ENCODE measurements at regions not wholly inside any gene's neighbourhood (a gene's known extent, or its start where the extent isn't known, plus 50 kb on each side); places are given as distances from the start of the nearest gene placed in this dataset.

- H3K4me3 ChIP-seq (replicated peaks in 1 of 3; ENCODE audit: low read depth in 2 of 3, low read length in 3 of 3), result no peak overlapping the region
- H3K9me3 ChIP-seq (replicated peaks in 1 of 2; ENCODE audit: control insufficient read depth in 1 of 2, insufficient read depth in 1 of 2, low read length in 2 of 2), result no peaks in the 10 kb centered on the region
- no peak overlapping the region for H3K27ac Mint-ChIP-seq
- H3K4me3 Mint-ChIP-seq, result no peak overlapping the region
- no peaks in the 10 kb centered on the region for H3K36me3 Mint-ChIP-seq
- H3K9ac ChIP-seq (ENCODE audit: insufficient read depth, low read length, poor library complexity, severe bottlenecking), result no peak overlapping the region
- no peaks in the 10 kb centered on the region for H3K27me3 ChIP-seq (ENCODE audit: control insufficient read depth in 2 of 2, insufficient read depth in 2 of 2, low read length in 2 of 2)
- TF ChIP-seq CTCF (IDR thresholded peaks at IDR 0.05), result no peak
- H3K36me3 ChIP-seq (replicated peaks in 1 of 2; ENCODE audit: control insufficient read depth in 1 of 2, insufficient read depth in 2 of 2, low read length in 2 of 2), result no peaks in the 10 kb centered on the region
- no CpG with 5 or more reads among the region's 2 CpGs for WGBS (ENCODE audit: insufficient coverage)
- no peaks in the 10 kb centered on the region for H3K4me1 Mint-ChIP-seq
- H3K79me2 ChIP-seq (ENCODE audit: insufficient read depth, low read length), result no peaks in the 10 kb centered on the region
- H4K20me1 ChIP-seq (ENCODE audit: insufficient read depth, low read length), result no peaks in the 10 kb centered on the region
- H3K9me3 Mint-ChIP-seq, result peaks cover 0 to 7% (median 1%) of the 10 kb centered on the region in 7 donors
- intact Hi-C loops (cut with micrococcal nuclease), result no loop called here
- no peak overlapping the region for H3K4me2 ChIP-seq (replicated peaks; ENCODE audit: extremely low read depth, low read length, poor library complexity, severe bottlenecking)
- no peak for DNase-seq
- H3K27me3 Mint-ChIP-seq (ENCODE audit: low read depth in 3 of 3), result peaks cover 0 to 2% (median 0%) of the 10 kb centered on the region in 3 donors
- H3K27ac ChIP-seq (ENCODE audit: low read depth in 1 of 2, low read length in 2 of 2), result no peak overlapping the region
- no peaks in the 10 kb centered on the region for H3K4me1 ChIP-seq (ENCODE audit: control insufficient read depth in 1 of 2, insufficient read depth in 2 of 2, low read length in 2 of 2)
- H2AFZ ChIP-seq (ENCODE audit: insufficient read depth, low read depth, low read length, poor library complexity, severe bottlenecking), result no peak overlapping the region
These were observed 296.5 kb upstream of the AZI2 start for GRCh38 chr3:28645149-28645548.

- Histone ChIP-seq H3K27me3 (ENCODE audit: control insufficient read depth in 2 of 2, insufficient read depth in 2 of 2, low read length in 2 of 2) (no peaks in the 10 kb centered on the region), H2AFZ (ENCODE audit: insufficient read depth, low read depth, low read length, poor library complexity, severe bottlenecking) (no peak overlapping the region), H3K4me3 (replicated peaks in 1 of 3; ENCODE audit: low read depth in 2 of 3, low read length in 3 of 3) (no peak overlapping the region), H4K20me1 (ENCODE audit: insufficient read depth, low read length) (no peaks in the 10 kb centered on the region), H3K36me3 (replicated peaks in 1 of 2; ENCODE audit: control insufficient read depth in 1 of 2, insufficient read depth in 2 of 2, low read length in 2 of 2) (no peaks in the 10 kb centered on the region), H3K9ac (ENCODE audit: insufficient read depth, low read length, poor library complexity, severe bottlenecking) (no peak overlapping the region), H3K27ac (ENCODE audit: low read depth in 1 of 2, low read length in 2 of 2) (no peak overlapping the region), H3K79me2 (ENCODE audit: insufficient read depth, low read length) (no peaks in the 10 kb centered on the region), H3K4me2 (replicated peaks; ENCODE audit: extremely low read depth, low read length, poor library complexity, severe bottlenecking) (no peak overlapping the region), H3K4me1 (ENCODE audit: control insufficient read depth in 1 of 2, insufficient read depth in 2 of 2, low read length in 2 of 2) (no peaks in the 10 kb centered on the region), H3K9me3 (replicated peaks in 1 of 2; ENCODE audit: control insufficient read depth in 1 of 2, insufficient read depth in 1 of 2, low read length in 2 of 2) (no peaks in the 10 kb centered on the region)
- H3K36me3 Mint-ChIP-seq, result no peaks in the 10 kb centered on the region
- H3K4me3 Mint-ChIP-seq, result no peak overlapping the region
- intact Hi-C loops (cut with micrococcal nuclease), result no loop called here
- no peak overlapping the region for H3K27ac Mint-ChIP-seq
- H3K27me3 Mint-ChIP-seq (ENCODE audit: low read depth in 3 of 3), result peaks cover 0 to 2% (median 0%) of the 10 kb centered on the region in 3 donors
- 77% methylated on average over 3 of the region's 4 CpGs for WGBS (ENCODE audit: insufficient coverage)
- no peaks in the 10 kb centered on the region for H3K4me1 Mint-ChIP-seq
- H3K9me3 Mint-ChIP-seq, result peaks cover 0 to 7% (median 0%) of the 10 kb centered on the region in 7 donors
- TF ChIP-seq CTCF (IDR thresholded peaks at IDR 0.05), result no peak
- DNase-seq, result no peak
These were observed 297.8 kb upstream of the AZI2 start for GRCh38 chr3:28646435-28646834.

All from CD14-positive monocyte (primary cell).